ENCODE measurements at regions not wholly inside any gene's neighbourhood (a gene's known extent, or its start where the extent isn't known, plus 50 kb on each side); places are given as distances from the start of the nearest gene placed in this dataset.

- H3K27ac ChIP-seq = no peak overlapping the region
- TF ChIP-seq ZFX (IDR thresholded peaks at IDR 0.05; ENCODE audit: borderline replicate concordance) = no peak
- TF ChIP-seq CTCF (IDR thresholded peaks at IDR 0.05) = no peak
These were observed 218.5 kb upstream of the SOX11 start for GRCh38 chr2:5473635-5474034.

GRCh38 chr2:5474716-5475115 is 217.5 kb upstream of the SOX11 start:
- TF ChIP-seq ZFX (IDR thresholded peaks at IDR 0.05; ENCODE audit: borderline replicate concordance) (no peak), CTCF (IDR thresholded peaks at IDR 0.05) (no peak)
- no peak overlapping the region for H3K27ac ChIP-seq

- no peak overlapping the region for H3K27ac ChIP-seq
- no peak for TF ChIP-seq ZFX (IDR thresholded peaks at IDR 0.05; ENCODE audit: borderline replicate concordance)
- no peak for TF ChIP-seq CTCF (IDR thresholded peaks at IDR 0.05)
These were observed 212.8 kb upstream of the SOX11 start for GRCh38 chr2:5479265-5479928.

GRCh38 chr2:5482929-5483331 is 209.3 kb upstream of the SOX11 start:
- TF ChIP-seq ZFX (IDR thresholded peaks at IDR 0.05; ENCODE audit: borderline replicate concordance) (no peak), CTCF (IDR thresholded peaks at IDR 0.05) (no peak)
- H3K27ac ChIP-seq = no peak overlapping the region

- no peak overlapping the region for H3K27ac ChIP-seq
- TF ChIP-seq ZFX (IDR thresholded peaks at IDR 0.05; ENCODE audit: borderline replicate concordance) (no peak), CTCF (IDR thresholded peaks at IDR 0.05) (no peak)
These were observed 207.3 kb upstream of the SOX11 start for GRCh38 chr2:5484868-5485267.

- no peak overlapping the region for H3K27ac ChIP-seq
- no peak for TF ChIP-seq CTCF (IDR thresholded peaks at IDR 0.05)
- no peak for TF ChIP-seq ZFX (IDR thresholded peaks at IDR 0.05; ENCODE audit: borderline replicate concordance)
These were observed 200.7 kb upstream of the SOX11 start for GRCh38 chr2:5491523-5491922.

GRCh38 chr2:5493256-5493655 is 198.9 kb upstream of the SOX11 start:
- no peak overlapping the region for H3K27ac ChIP-seq
- no peak for TF ChIP-seq ZFX (IDR thresholded peaks at IDR 0.05; ENCODE audit: borderline replicate concordance)
- no peak for TF ChIP-seq CTCF (IDR thresholded peaks at IDR 0.05)
